ENCODE measurements at regions not wholly inside any gene's neighbourhood (a gene's known extent, or its start where the extent isn't known, plus 50 kb on each side); places are given as distances from the start of the nearest gene placed in this dataset.

- TF ChIP-seq CTCF (IDR thresholded peaks at IDR 0.05) (no peak), POLR2A (IDR thresholded peaks at IDR 0.05; ENCODE audit: low read depth) (no peak)
Observed at GRCh38 chr5:86838083-86838482, 220.3 kb downstream of the COX7C start.

Data from esophagus muscularis mucosa (tissue), 3 donors.